Esophagus squamous epithelium (tissue), 4 donors: ENCODE measurements at regions not wholly inside any gene's neighbourhood (a gene's known extent, or its start where the extent isn't known, plus 50 kb on each side); places are given as distances from the start of the nearest gene placed in this dataset.

Experiments
- CTCF ChIP-seq, 6 experiments: fragments of 450-650 bp in 4 of 6; fragments of 200-600 bp in 2 of 6; sonication (generic) in 2 of 6; IDR thresholded peaks; one replicate each; pipeline ENCODE4 v1.5.1; 2016 to 2019; ENCODE audit warnings: antibody characterized with exemption in 6 of 6, mild to moderate bottlenecking in 4 of 6, moderate library complexity in 4 of 6
- POLR2A ChIP-seq, 4 donors: fragments of 450-650 bp; IDR thresholded peaks; one replicate each; pipeline ENCODE4 v1.6.1; 2017; ENCODE audit warnings: antibody characterized with exemption in 4 of 4, mild to moderate bottlenecking in 4 of 4, moderate library complexity in 3 of 4

GRCh38 chrX:52284865-52285264 lies 84.0 kb upstream of the XAGE2 start:
- TF ChIP-seq CTCF (IDR thresholded peaks at IDR 0.05) (no peak), POLR2A (IDR thresholded peaks at IDR 0.05) (no peak)
